GM12878 (cell line): ENCODE measurements at regions not wholly inside any gene's neighbourhood (a gene's known extent, or its start where the extent isn't known, plus 50 kb on each side); places are given as distances from the start of the nearest gene placed in this dataset.
A peak's percentile ranks its signal among the peaks of the same experiment; 100 is the strongest.

Source experiments
- ATAC-seq: fragments of 200-7000 bp; cut with Tn5 transposase; 3 replicates; pipeline ENCODE4 v1.9.1; 2020; ENCODE audit warnings: mild to moderate bottlenecking, moderate library complexity
- BruUV-seq: library from RNA; stranded (reverse); fragments of 400-500 nt; replicated peaks from 2 replicates; lab custom pipeline; 2021; lab: Mats Ljungman, UMichigan
- CTCF ChIA-PET: fragments of 300-600 bp; sonication (Branson Sonifier 250); formaldehyde crosslinking; extraction: SDS; loops from one replicate; lab custom pipeline; 2021; ENCODE audit warnings: inconsistent platforms; lab: Yijun Ruan, JAX
- POLR2A ChIA-PET: fragments of 350-600 bp; formaldehyde crosslinking; extraction: SDS; loops from one replicate; lab custom pipeline; 2021; ENCODE audit warnings: inconsistent platforms; lab: Charles Lee
- RAD21 ChIA-PET: fragments of 300-600 bp; sonication (Branson Sonifier 250); formaldehyde crosslinking; loops from one replicate; lab custom pipeline; 2023; ENCODE audit warnings: antibody characterized with exemption; ENCODE audit not compliant: unreplicated experiment; lab: Charles Lee
- SMC1A ChIA-PET: fragments of 300-600 bp; sonication (Branson Sonifier 250); formaldehyde crosslinking; loops from one replicate; lab custom pipeline; 2023; ENCODE audit not compliant: unreplicated experiment, uncharacterized antibody; lab: Charles Lee
- DNase-seq: peaks from one replicate; pipeline ENCODE4 v3.0.0-alpha.2; 2011; ENCODE audit warnings: low read depth, low spot score
- FAIRE-seq: peaks from 3 replicates; lab custom pipeline; 2011; peaks lifted over from hg19 to GRCh38; lab: Jason Lieb, UNC
- H2AFZ ChIP-seq: 2 replicates; pipeline ENCODE4 v1.6.0; 2011; ENCODE audit warnings: low read depth, low read length, control low read depth; ENCODE audit not compliant: control insufficient read depth
- H3K27ac ChIP-seq: 2 replicates; pipeline ENCODE4 v1.5.1; 2011; ENCODE audit warnings: control low read depth; ENCODE audit not compliant: control insufficient read depth, insufficient read depth
- H3K27me3 ChIP-seq, 2 experiments: replicated peaks in 1 of 2; 2 replicates each; pipeline versions ENCODE4 v1.6.0 to v1.6.1; 2011; ENCODE audit warnings: low read length in 1 of 2; ENCODE audit not compliant: control insufficient read depth in 2 of 2, insufficient read depth in 2 of 2
- H3K36me3 ChIP-seq, 2 experiments: 2 replicates each; pipeline ENCODE4 v1.5.1; 2011; ENCODE audit warnings: low read length in 1 of 2; ENCODE audit not compliant: control insufficient read depth in 2 of 2, insufficient read depth in 2 of 2
- H3K4me1 ChIP-seq: 2 replicates; pipeline ENCODE4 v1.6.1; 2011; ENCODE audit warnings: mild to moderate bottlenecking, low read length, moderate library complexity, mixed read lengths; ENCODE audit not compliant: control insufficient read depth, insufficient read depth
- H3K4me2 ChIP-seq: 2 replicates; pipeline ENCODE4 v1.6.0; 2011; ENCODE audit warnings: control low read depth; ENCODE audit not compliant: control insufficient read depth, insufficient read depth
- H3K4me3 ChIP-seq: fragments of 200-600 bp; sonication (generic); 2 replicates; pipeline ENCODE4 v1.5.1; 2016
- H3K79me2 ChIP-seq: 2 replicates; pipeline ENCODE4 v1.6.0; 2011; ENCODE audit warnings: low read length; ENCODE audit not compliant: control insufficient read depth, insufficient read depth
- H3K9ac ChIP-seq: 2 replicates; pipeline ENCODE4 v1.8.0; 2011; ENCODE audit warnings: low read length, control low read depth, mixed read lengths; ENCODE audit not compliant: control insufficient read depth, insufficient read depth
- H3K9me3 ChIP-seq: replicated peaks from 3 replicates; pipeline ENCODE4 v1.5.1; 2011; ENCODE audit warnings: mild to moderate bottlenecking, low read length; ENCODE audit not compliant: control insufficient read depth, insufficient read depth
- H4K20me1 ChIP-seq: 2 replicates; pipeline ENCODE4 v1.6.0; 2011; ENCODE audit not compliant: control insufficient read depth, insufficient read depth
- BACH1 ChIP-seq: fragments of 450-650 bp; IDR thresholded peaks from 2 replicates; pipeline ENCODE4 v1.6.1; 2017; ENCODE audit warnings: mild to moderate bottlenecking, borderline replicate concordance
- CREB1 ChIP-seq: IDR thresholded peaks from 2 replicates; pipeline ENCODE4 v1.6.1; 2012; ENCODE audit warnings: low read depth, mild to moderate bottlenecking, inconsistent platforms
- RBBP5 ChIP-seq: fragments of 200-600 bp; sonication (generic); conservative IDR thresholded peaks from 2 replicates; pipeline ENCODE4 v1.6.1; 2016
- ZNF207 ChIP-seq: fragments of 450-650 bp; IDR thresholded peaks from 2 replicates; pipeline ENCODE4 v1.6.1; 2014; ENCODE audit warnings: antibody characterized with exemption, mild to moderate bottlenecking, borderline replicate concordance
- WGBS: methylation state at CpG from one replicate; pipeline ENCODE4 v1.1.6; 2016; ENCODE audit warnings: low lambda C conversion rate; ENCODE audit not compliant: insufficient replicate concordance, insufficient coverage; ENCODE audit errors: missing lambda C conversion rate; 5-methylcytosine and 5-hydroxymethylcytosine counted together
- in situ Hi-C: fragments of 300-500 bp; cut with MboI; formaldehyde crosslinking; loops from 9 replicates; pipeline ENCODE4 v1.14.3; 2018; ENCODE audit warnings: mixed read lengths
- intact Hi-C: fragments of 100-400 bp; cut with micrococcal nuclease; formaldehyde crosslinking; loops from one replicate; pipeline ENCODE4 v1.14.2; 2022; ENCODE audit not compliant: unreplicated experiment
- TF ChIP-seq, protein P1 (sequence below): fragments of 450-650 bp; IDR thresholded peaks from 2 replicates; pipeline ENCODE4 v1.6.1; 2017; ENCODE audit warnings: borderline replicate concordance
- TF ChIP-seq, protein P2 (sequence below): fragments of 450-650 bp; IDR thresholded peaks from 2 replicates; pipeline ENCODE4 v1.6.1; 2017; ENCODE audit warnings: mild to moderate bottlenecking, moderate library complexity

DNA sequence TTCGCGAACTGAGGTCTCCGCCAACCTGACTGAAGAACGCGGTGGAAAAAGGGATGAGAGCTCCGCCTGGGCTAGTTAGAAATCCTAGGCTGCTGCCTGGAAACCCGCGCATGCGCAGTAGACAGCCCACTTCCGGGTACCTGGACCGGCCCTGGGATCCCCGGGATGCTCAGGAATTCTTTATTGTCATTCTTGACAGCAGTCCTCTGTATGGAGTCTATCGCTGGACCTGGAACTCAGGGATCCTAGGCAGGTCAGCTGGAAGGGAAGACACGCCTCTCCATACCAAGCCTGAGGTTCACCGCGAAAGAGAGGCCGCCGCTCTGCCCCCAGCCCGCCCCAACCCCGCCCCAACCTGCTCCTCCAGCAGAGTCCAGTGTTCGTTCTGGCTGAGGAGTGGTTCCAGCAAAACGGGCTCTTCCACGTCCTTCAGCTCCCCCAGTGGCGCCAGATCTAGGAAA lies 1379.2 kb upstream of the DEFB115 start:
- ATAC-seq (peak; percentile 93), FAIRE-seq (no peak), DNase-seq (no peak)
- Histone ChIP-seq H3K4me2 (no peak overlapping the region), H2AFZ (no peak overlapping the region), H3K9ac (no peak overlapping the region), H4K20me1 (no peaks in the 10 kb centered on the region), H3K36me3 (no peaks in the 10 kb centered on the region), H3K9me3 (no peaks in the 10 kb centered on the region; the same call in 2 of the 3 replicates), H3K27me3 (no peaks in the 10 kb centered on the region), H3K4me1 (no peaks in the 10 kb centered on the region), H3K4me3 (no peak overlapping the region), H3K79me2 (no peaks in the 10 kb centered on the region; the same call in 1 of the 2 replicates), H3K27ac (no peak overlapping the region)
- BruUV-seq = no TSS peak
- SMC1A ChIA-PET = no interaction called here
- RAD21 ChIA-PET = no interaction called here
- TF ChIP-seq, protein P1, sequence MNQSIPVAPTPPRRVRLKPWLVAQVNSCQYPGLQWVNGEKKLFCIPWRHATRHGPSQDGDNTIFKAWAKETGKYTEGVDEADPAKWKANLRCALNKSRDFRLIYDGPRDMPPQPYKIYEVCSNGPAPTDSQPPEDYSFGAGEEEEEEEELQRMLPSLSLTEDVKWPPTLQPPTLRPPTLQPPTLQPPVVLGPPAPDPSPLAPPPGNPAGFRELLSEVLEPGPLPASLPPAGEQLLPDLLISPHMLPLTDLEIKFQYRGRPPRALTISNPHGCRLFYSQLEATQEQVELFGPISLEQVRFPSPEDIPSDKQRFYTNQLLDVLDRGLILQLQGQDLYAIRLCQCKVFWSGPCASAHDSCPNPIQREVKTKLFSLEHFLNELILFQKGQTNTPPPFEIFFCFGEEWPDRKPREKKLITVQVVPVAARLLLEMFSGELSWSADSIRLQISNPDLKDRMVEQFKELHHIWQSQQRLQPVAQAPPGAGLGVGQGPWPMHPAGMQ = no peak
- TF ChIP-seq, protein P2, sequence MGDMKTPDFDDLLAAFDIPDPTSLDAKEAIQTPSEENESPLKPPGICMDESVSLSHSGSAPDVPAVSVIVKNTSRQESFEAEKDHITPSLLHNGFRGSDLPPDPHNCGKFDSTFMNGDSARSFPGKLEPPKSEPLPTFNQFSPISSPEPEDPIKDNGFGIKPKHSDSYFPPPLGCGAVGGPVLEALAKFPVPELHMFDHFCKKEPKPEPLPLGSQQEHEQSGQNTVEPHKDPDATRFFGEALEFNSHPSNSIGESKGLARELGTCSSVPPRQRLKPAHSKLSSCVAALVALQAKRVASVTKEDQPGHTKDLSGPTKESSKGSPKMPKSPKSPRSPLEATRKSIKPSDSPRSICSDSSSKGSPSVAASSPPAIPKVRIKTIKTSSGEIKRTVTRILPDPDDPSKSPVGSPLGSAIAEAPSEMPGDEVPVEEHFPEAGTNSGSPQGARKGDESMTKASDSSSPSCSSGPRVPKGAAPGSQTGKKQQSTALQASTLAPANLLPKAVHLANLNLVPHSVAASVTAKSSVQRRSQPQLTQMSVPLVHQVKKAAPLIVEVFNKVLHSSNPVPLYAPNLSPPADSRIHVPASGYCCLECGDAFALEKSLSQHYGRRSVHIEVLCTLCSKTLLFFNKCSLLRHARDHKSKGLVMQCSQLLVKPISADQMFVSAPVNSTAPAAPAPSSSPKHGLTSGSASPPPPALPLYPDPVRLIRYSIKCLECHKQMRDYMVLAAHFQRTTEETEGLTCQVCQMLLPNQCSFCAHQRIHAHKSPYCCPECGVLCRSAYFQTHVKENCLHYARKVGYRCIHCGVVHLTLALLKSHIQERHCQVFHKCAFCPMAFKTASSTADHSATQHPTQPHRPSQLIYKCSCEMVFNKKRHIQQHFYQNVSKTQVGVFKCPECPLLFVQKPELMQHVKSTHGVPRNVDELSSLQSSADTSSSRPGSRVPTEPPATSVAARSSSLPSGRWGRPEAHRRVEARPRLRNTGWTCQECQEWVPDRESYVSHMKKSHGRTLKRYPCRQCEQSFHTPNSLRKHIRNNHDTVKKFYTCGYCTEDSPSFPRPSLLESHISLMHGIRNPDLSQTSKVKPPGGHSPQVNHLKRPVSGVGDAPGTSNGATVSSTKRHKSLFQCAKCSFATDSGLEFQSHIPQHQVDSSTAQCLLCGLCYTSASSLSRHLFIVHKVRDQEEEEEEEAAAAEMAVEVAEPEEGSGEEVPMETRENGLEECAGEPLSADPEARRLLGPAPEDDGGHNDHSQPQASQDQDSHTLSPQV = no peak
- TF ChIP-seq BACH1 (no peak), RBBP5 (no peak), CREB1 (no peak), ZNF207 (no peak)
- POLR2A ChIA-PET = no interaction called here
- 46% methylated on average over 24 of the region's 24 CpGs for WGBS
- CTCF ChIA-PET = no interaction called here
- intact Hi-C loops = no loop called here
- in situ Hi-C loops = loop anchor here (25.0 kb wide), 1 partner anchor 666 kb away; no protein-coding TSS in a partner anchor
